MV-4-11 (cell line): ENCODE measurements at regions not wholly inside any gene's neighbourhood (a gene's known extent, or its start where the extent isn't known, plus 50 kb on each side); places are given as distances from the start of the nearest gene placed in this dataset.
"Not testable (repeated sequence)": the region's sequence is repeated elsewhere in the genome, so short reads cannot be mapped to it uniquely, and the experiment has no call there.

ENCODE experiments used
- DNase-seq: peaks from one replicate; lab custom pipeline; 2025; lab: John Stamatoyannopoulos, UW

DNA sequence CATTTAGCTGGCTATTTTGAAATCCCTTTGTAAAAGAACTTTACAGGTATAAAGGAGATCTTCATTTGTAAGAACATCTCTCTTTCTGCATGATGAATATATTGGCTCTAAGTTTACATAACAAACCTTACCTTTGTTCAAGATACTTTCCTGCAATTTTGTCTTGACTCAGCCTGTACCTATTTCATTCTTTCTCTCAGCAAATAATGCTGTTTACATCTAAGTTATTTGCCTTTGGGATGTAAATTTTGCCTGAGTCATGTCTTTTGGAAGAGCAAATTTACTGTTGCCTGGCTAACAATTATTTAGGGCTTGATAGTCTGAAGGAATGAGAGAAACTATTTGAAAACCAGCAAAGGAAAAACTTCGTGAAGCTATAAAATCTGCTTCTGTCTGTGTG, 210.4 kb upstream of the TGIF2LY start:
- not testable (repeated sequence) for DNase-seq

GRCh38 chrY:3391508-3391907, 187.4 kb upstream of the TGIF2LY start:
- DNase-seq, result not testable (repeated sequence)

DNA sequence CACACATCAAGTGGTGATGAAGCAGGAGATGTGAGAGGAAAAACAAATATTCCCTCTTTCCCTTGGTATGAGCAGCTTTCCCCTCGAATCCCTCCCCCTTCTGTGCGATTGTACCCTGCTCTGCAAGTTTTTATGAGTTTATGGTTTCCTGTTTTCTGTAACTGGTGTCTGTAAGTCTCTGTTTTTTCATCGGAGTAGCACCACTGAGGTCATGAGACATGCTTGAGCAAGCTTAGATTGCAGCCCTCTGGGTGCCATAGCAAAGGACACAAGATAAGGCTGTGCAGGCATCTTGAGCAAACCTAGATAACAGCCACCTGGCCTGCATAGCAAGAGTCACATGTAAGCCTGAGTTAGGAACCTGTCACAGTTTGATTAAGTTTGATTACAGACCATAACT, 174.6 kb upstream of the TGIF2LY start:
- DNase-seq, result not testable (repeated sequence)

- peak; percentile 1 for DNase-seq
These were observed 173.3 kb upstream of the TGIF2LY start for GRCh38 chrY:3405585-3405984.

DNA sequence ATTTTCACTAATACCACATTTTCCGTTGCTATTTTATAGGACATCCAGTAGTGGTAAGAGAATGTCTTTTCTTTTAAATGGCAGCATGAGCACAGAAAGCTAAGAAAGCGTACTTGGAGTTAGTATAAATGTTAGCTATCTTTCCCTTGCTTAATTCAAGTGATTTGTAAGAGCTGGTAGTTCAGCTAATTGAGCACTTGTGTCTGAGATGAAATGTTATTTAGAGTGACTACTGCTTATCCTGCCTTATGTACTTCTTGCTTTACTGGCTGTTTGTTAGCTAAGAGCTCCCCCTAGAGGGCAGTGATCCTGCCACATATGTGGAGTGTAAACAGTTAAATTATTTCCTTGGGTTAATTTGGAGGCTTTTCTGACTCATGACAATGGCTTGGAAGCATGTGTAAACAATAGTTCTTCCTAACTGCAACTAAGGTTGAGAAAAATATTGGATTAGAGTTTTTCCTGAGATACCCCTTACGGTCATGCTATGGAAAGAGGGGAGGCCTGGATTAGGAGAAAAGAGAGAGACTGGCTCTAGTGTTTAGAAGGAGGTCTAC, 171.9 kb upstream of the TGIF2LY start:
- not testable (repeated sequence) for DNase-seq

GRCh38 chrY:3410322-3410892, 168.5 kb upstream of the TGIF2LY start:
- not testable (repeated sequence) for DNase-seq
